HEK293T (cell line): ENCODE measurements at regions not wholly inside any gene's neighbourhood (a gene's known extent, or its start where the extent isn't known, plus 50 kb on each side); places are given as distances from the start of the nearest gene placed in this dataset.

Experiments used
- CTCF ChIA-PET: fragments of 350-600 bp; formaldehyde crosslinking; extraction: SDS; loops from one replicate; lab custom pipeline; 2021; ENCODE audit warnings: antibody characterized with exemption, inconsistent platforms; lab: Yijun Ruan, JAX
- POLR2A ChIA-PET: fragments of 350-600 bp; formaldehyde crosslinking; extraction: SDS; loops from one replicate; lab custom pipeline; 2020; ENCODE audit warnings: antibody characterized with exemption, inconsistent platforms; lab: Yijun Ruan, JAX
- DNase-seq: peaks from one replicate; pipeline ENCODE4 v3.0.0; 2012; ENCODE audit warnings: mixed read lengths; ENCODE audit errors: extremely low spot score
- ARNT ChIP-seq: fragments of 450-650 bp; IDR thresholded peaks from 2 replicates; pipeline ENCODE4 v1.6.1; 2017; ENCODE audit warnings: mild to moderate bottlenecking
- BHLHE40 ChIP-seq: fragments of 450-650 bp; IDR thresholded peaks from 2 replicates; pipeline ENCODE4 v1.6.1; 2016; ENCODE audit warnings: mild to moderate bottlenecking, moderate library complexity, borderline replicate concordance
- CTBP1 ChIP-seq: fragments of 450-650 bp; IDR thresholded peaks from 2 replicates; pipeline ENCODE4 v1.6.1; 2016; ENCODE audit warnings: borderline replicate concordance
- ELF4 ChIP-seq: fragments of 450-650 bp; IDR thresholded peaks from 2 replicates; pipeline ENCODE4 v1.6.1; 2017; ENCODE audit warnings: antibody characterized with exemption
- FOXA1 ChIP-seq: fragments of 450-650 bp; IDR thresholded peaks from 2 replicates; pipeline ENCODE4 v1.6.1; 2016; ENCODE audit warnings: mild to moderate bottlenecking
- FOXK2 ChIP-seq: fragments of 450-650 bp; IDR thresholded peaks from 2 replicates; pipeline ENCODE4 v1.6.1; 2016; ENCODE audit warnings: mild to moderate bottlenecking
- FOXM1 ChIP-seq: fragments of 450-650 bp; IDR thresholded peaks from 2 replicates; pipeline ENCODE4 v1.6.1; 2017; ENCODE audit warnings: mild to moderate bottlenecking, borderline replicate concordance
- HDGF ChIP-seq: fragments of 450-650 bp; IDR thresholded peaks from 2 replicates; pipeline ENCODE4 v1.6.1; 2017; ENCODE audit warnings: antibody characterized with exemption, borderline replicate concordance
- L3MBTL2 ChIP-seq: fragments of 450-650 bp; conservative IDR thresholded peaks from 2 replicates; pipeline ENCODE4 v1.6.1; 2016; ENCODE audit warnings: mild to moderate bottlenecking
- LEF1 ChIP-seq: fragments of 450-650 bp; IDR thresholded peaks from 2 replicates; pipeline ENCODE4 v1.6.1; 2017; ENCODE audit warnings: mild to moderate bottlenecking, borderline replicate concordance
- NFRKB ChIP-seq: fragments of 450-650 bp; IDR thresholded peaks from 2 replicates; pipeline ENCODE4 v1.6.1; 2016; ENCODE audit warnings: mild to moderate bottlenecking, moderate library complexity
- SP1 ChIP-seq: fragments of 450-650 bp; IDR thresholded peaks from 2 replicates; pipeline ENCODE4 v1.6.1; 2017
- SUZ12 ChIP-seq: fragments of 450-650 bp; IDR thresholded peaks from 2 replicates; pipeline ENCODE4 v1.6.1; 2016; ENCODE audit warnings: mild to moderate bottlenecking
- TARDBP ChIP-seq: fragments of 450-650 bp; IDR thresholded peaks from 2 replicates; pipeline ENCODE4 v1.6.1; 2016
- ZNF384 ChIP-seq: fragments of 450-650 bp; IDR thresholded peaks from 2 replicates; pipeline ENCODE4 v1.6.1; 2016
- TF ChIP-seq, protein P1 (sequence below): fragments of 450-650 bp; IDR thresholded peaks from 2 replicates; pipeline ENCODE4 v1.6.1; 2016

DNA sequence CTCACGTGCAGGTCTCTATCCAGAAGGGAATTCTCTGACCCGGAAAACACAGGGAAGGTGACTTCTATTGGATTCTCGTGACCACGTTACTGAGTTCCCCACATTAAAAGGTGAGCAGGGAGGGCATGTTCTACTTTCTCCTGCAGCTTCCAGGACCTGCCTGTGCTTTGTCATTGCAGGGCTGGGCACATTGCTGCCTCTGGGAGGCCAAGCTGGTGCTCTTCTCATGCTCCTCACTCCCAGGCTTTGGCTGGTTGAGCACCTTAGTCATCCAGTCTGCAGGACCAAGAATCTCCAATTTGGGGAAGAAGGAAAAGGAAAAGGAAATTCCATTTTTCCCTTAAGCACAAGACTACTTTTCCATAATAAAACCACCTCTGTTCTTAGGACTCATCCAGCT, 86.5 kb upstream of the TMEM72 start:
- ChIA-PET CTCF (no interaction called here), POLR2A (no interaction called here)
- TF ChIP-seq L3MBTL2 = no peak
- no peak for TF ChIP-seq FOXK2
- TF ChIP-seq ARNT = no peak
- TF ChIP-seq ZNF384 = no peak
- no peak for TF ChIP-seq NFRKB
- TF ChIP-seq LEF1 = no peak
- no peak for TF ChIP-seq TARDBP
- TF ChIP-seq ELF4 = no peak
- no peak for TF ChIP-seq HDGF
- no peak for DNase-seq

DNA sequence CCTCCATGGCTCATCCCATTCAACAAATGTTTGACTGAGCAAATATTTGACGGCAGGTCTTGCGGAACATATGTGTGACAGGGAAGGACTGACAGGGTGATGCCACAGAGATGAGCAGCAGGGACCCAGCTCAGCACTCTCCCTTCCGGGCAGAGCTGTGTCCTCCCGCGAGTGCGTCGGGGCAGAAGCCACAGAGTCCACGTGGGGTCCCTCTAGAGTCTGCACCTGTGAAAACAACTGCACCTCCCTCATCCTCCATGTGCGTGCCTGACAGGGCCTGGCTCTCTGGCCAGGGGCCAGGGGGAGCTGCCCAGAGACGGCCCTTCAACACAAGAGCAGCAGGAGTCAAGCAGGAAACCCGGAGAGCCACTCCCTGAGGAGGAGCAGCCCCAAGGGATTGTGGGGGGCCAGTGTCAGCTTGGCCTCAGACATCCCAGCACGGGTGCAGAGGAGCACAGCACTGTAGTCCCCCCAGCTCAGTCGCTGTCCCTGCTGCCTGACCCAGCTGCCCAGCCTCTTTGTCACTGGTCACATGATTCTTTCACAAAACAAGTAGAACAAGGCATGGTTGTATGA, 83.6 kb upstream of the TMEM72 start:
- ChIA-PET CTCF (no interaction called here), POLR2A (no interaction called here)

DNA sequence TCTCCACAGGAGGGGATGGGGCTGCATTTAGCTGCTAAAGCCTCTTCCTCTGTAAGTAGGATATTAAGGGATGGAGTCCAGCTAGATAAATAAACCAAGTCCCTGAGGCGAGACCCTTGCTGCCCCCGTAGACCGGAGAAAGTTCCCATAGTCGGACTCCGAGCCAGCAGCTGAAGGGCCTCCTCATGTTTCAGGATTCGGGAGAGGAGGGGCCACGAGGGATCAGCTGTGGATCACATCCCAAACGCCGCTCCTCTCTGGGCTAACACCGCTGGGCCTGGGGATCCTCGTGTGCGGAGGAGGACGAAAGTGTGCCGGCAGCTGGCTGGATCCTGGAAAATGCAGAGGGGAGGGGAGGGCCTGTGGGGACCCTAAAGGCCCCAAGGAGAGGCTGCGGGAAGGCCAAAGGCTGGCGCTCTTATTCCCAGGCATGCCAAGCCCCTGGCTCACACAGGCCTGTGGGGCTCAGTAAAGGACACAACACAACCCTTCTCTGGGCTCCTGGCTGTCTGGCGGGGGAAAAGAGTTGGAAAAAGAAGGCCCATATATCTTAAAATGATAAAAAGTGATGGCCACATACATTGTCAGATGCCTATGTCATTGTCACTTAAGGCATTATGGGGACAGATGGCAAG, 82.5 kb upstream of the TMEM72 start:
- no peak for TF ChIP-seq ZNF384
- TF ChIP-seq, protein P1, sequence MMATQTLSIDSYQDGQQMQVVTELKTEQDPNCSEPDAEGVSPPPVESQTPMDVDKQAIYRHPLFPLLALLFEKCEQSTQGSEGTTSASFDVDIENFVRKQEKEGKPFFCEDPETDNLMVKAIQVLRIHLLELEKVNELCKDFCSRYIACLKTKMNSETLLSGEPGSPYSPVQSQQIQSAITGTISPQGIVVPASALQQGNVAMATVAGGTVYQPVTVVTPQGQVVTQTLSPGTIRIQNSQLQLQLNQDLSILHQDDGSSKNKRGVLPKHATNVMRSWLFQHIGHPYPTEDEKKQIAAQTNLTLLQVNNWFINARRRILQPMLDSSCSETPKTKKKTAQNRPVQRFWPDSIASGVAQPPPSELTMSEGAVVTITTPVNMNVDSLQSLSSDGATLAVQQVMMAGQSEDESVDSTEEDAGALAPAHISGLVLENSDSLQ = no peak
- no peak for TF ChIP-seq FOXA1
- TF ChIP-seq SP1 = no peak
- TF ChIP-seq LEF1 = no peak
- TF ChIP-seq ARNT = no peak
- no peak for TF ChIP-seq SUZ12
- no peak for TF ChIP-seq HDGF
- TF ChIP-seq BHLHE40 = no peak
- no peak for TF ChIP-seq FOXK2
- TF ChIP-seq TARDBP = no peak
- no peak for TF ChIP-seq NFRKB
- POLR2A ChIA-PET = no interaction called here
- CTCF ChIA-PET = no interaction called here
- no peak for DNase-seq

More for the DNA sequence above, 83.6 kb upstream of the TMEM72 start:
- DNase-seq = no peak
- TF ChIP-seq ELF4 (no peak), CTBP1 (no peak), ARNT (no peak), BHLHE40 (no peak), HDGF (no peak), LEF1 (no peak), FOXA1 (no peak)

DNA sequence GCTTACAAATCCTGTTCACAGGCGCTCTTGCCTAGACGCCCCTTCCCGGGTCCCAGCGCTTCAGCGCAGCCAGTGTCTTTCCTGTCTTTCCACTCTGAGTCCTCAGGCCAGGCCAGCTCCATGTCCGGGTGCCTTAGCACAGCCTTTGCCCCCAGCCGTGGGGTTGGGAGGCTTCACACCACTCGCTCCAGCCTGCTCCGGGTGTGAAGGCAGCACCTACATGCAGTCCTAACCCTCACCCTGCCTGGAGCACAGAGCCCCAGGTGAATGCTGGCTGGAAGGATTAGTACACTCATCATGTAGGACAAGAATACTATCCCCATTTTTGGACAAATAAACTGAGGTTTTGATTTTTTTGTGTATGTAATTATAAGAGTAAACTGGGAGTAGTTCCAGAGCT, 81.7 kb upstream of the TMEM72 start:
- ChIA-PET CTCF (interaction anchor here (0.7 kb wide), 1 partner anchor 147 kb away, joined by 4 read pairs; no protein-coding TSS in a partner anchor), POLR2A (no interaction called here)
- TF ChIP-seq L3MBTL2 (no peak), LEF1 (no peak), ELF4 (no peak), FOXK2 (no peak), CTBP1 (no peak), ARNT (no peak), FOXM1 (no peak), FOXA1 (no peak), TARDBP (no peak), ZNF384 (no peak), SP1 (no peak), HDGF (no peak), BHLHE40 (no peak), NFRKB (no peak), SUZ12 (no peak)
- TF ChIP-seq, protein P1 = no peak
- DNase-seq = no peak

DNA sequence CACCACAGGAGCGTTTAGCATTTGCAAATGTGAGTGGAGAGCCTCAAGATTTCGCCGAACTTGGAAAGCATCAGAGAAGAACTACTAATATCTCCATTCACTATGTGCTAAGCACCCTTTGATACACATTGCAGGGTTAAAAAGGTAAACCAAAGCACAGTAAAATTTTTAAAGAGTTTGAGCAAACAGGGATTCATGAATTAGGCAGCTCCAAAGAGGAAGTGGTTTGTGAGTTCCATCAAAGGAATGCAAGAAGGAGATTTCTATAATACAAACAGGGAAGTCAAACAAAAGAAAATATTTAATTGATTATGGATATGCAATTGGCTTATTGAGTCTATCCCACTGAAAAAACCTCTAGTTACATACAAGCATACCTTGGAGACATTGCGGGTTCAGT, 81.1 kb upstream of the TMEM72 start:
- CTCF ChIA-PET = interaction anchor here (0.7 kb wide), 1 partner anchor 148 kb away, joined by 4 read pairs; no protein-coding TSS in a partner anchor
- POLR2A ChIA-PET = no interaction called here
- TF ChIP-seq ZNF384 (no peak), BHLHE40 (no peak), CTBP1 (no peak), L3MBTL2 (no peak), HDGF (no peak), NFRKB (no peak), LEF1 (no peak), ARNT (no peak), FOXK2 (no peak)
- TF ChIP-seq, protein P1 = no peak
- DNase-seq = no peak

DNA sequence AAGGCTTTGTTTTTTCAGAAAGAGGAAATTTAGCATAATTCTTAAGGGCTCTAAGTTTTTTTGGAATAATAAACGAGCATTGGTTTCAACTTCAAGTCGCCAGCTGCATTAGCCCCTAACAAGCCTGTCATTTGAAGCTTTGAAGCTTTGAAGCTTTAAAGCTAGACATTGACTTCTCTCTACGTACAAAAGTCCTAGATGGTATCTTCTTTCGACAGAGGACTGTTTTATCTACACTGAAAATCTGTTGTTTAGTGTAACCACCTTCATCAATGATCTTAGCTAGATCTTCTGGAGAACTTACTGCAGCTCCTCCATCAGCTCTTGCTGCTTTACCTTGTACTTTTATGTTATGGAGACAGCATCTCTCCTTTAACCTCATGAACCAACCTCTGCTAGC, 79.6 kb upstream of the TMEM72 start:
- TF ChIP-seq HDGF = no peak
- TF ChIP-seq SP1 = no peak
- no peak for TF ChIP-seq CTBP1
- no peak for TF ChIP-seq SUZ12
- TF ChIP-seq ZNF384 = no peak
- no peak for TF ChIP-seq ELF4
- TF ChIP-seq LEF1 = no peak
- TF ChIP-seq NFRKB = no peak
- TF ChIP-seq FOXM1 = no peak
- no peak for TF ChIP-seq L3MBTL2
- TF ChIP-seq ARNT = no peak
- TF ChIP-seq TARDBP = no peak
- TF ChIP-seq, protein P1 = no peak
- no peak for TF ChIP-seq FOXA1
- no peak for TF ChIP-seq BHLHE40
- no peak for TF ChIP-seq FOXK2
- POLR2A ChIA-PET = no interaction called here
- DNase-seq = no peak
- CTCF ChIA-PET = no interaction called here
